GM13976 (cell line): ENCODE measurements at regions not wholly inside any gene's neighbourhood (a gene's known extent, or its start where the extent isn't known, plus 50 kb on each side); places are given as distances from the start of the nearest gene placed in this dataset.

ENCODE experiments used
- DNase-seq: peaks from one replicate; pipeline ENCODE4 v3.0.0; 2012; ENCODE audit warnings: low spot score
- in situ Hi-C: fragments of 300-500 bp; cut with MboI; formaldehyde crosslinking; loops from one replicate; pipeline ENCODE4 v1.12.0; 2022; ENCODE audit warnings: low sequenced_read_pairs, mixed read lengths, inconsistent platforms; ENCODE audit not compliant: unreplicated experiment
- TF ChIP-seq, protein P1 (sequence below): IDR thresholded peaks from 2 replicates; pipeline ENCODE4 v1.5.1; 2012; ENCODE audit warnings: borderline replicate concordance, mild to moderate bottlenecking; ENCODE audit not compliant: insufficient read depth; ENCODE audit errors: extremely low read depth, missing control alignments, control extremely low read depth

- no peak for DNase-seq
- in situ Hi-C loops = no loop called here
- TF ChIP-seq, protein P1, sequence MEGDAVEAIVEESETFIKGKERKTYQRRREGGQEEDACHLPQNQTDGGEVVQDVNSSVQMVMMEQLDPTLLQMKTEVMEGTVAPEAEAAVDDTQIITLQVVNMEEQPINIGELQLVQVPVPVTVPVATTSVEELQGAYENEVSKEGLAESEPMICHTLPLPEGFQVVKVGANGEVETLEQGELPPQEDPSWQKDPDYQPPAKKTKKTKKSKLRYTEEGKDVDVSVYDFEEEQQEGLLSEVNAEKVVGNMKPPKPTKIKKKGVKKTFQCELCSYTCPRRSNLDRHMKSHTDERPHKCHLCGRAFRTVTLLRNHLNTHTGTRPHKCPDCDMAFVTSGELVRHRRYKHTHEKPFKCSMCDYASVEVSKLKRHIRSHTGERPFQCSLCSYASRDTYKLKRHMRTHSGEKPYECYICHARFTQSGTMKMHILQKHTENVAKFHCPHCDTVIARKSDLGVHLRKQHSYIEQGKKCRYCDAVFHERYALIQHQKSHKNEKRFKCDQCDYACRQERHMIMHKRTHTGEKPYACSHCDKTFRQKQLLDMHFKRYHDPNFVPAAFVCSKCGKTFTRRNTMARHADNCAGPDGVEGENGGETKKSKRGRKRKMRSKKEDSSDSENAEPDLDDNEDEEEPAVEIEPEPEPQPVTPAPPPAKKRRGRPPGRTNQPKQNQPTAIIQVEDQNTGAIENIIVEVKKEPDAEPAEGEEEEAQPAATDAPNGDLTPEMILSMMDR = no peak
These were observed 91.1 kb downstream of the TLR4 start for GRCh38 chr9:117795271-117795670.

- in situ Hi-C loops = no loop called here
- DNase-seq = no peak
- TF ChIP-seq, protein P1 = no peak
These were observed 92.5 kb downstream of the TLR4 start for GRCh38 chr9:117796681-117797080.

GRCh38 chr9:117800389-117800788, 96.2 kb downstream of the TLR4 start:
- in situ Hi-C loops = no loop called here
- TF ChIP-seq, protein P1 = no peak

DNA sequence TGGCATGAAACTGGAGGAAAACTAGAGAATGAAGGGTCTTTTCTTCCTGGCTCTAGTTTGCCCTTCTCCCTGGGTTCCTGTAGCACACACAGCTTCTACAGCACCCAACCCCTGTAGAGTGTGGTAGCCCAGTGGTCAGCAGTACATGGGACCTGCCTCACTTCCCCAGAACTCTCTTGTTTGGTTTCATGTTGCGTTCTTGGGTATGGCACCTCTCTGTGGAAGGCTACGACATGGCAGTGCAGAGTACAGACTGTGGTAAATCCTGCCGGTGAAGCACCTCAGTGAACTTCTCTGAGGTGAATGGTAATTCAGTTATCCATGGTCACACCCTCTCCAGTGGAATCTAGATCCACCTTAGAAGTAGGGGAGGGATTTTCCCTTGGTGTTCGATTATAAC, 105.5 kb downstream of the TLR4 start:
- no peak for DNase-seq
- in situ Hi-C loops = no loop called here
- TF ChIP-seq, protein P1 = no peak

More at GRCh38 chr9:117800389-117800788, 96.2 kb downstream of the TLR4 start:
- DNase-seq = no peak

GRCh38 chr9:117815315-117815714, 111.1 kb downstream of the TLR4 start:
- no peak for DNase-seq
- in situ Hi-C loops = no loop called here
- TF ChIP-seq, protein P1 = no peak

DNA sequence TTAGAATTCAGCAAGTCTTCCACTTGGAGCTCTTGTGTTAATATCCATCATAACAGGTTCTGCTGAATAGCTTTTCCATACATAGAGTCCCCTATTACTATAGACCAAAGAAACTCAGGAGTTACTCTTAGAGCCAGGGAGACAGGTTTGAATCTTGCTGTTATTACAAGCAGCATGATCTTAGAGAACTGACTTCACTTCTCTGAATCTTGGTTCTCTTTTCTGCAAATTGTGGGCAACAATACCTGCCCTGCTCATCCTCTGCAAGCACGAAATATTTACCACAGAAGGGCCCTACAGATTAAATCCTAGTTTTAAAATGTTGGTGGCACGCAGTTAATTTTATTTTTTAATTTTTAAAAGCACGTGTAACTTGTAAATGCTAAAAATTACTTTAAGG, 111.7 kb downstream of the TLR4 start:
- TF ChIP-seq, protein P1 = no peak
- in situ Hi-C loops = no loop called here
- no peak for DNase-seq

- no peak for DNase-seq
- in situ Hi-C loops = no loop called here
- TF ChIP-seq, protein P1 = no peak
These were observed 117.8 kb downstream of the TLR4 start for GRCh38 chr9:117821954-117822353.
